ENCODE measurements at regions not wholly inside any gene's neighbourhood (a gene's known extent, or its start where the extent isn't known, plus 50 kb on each side); places are given as distances from the start of the nearest gene placed in this dataset.

DNA sequence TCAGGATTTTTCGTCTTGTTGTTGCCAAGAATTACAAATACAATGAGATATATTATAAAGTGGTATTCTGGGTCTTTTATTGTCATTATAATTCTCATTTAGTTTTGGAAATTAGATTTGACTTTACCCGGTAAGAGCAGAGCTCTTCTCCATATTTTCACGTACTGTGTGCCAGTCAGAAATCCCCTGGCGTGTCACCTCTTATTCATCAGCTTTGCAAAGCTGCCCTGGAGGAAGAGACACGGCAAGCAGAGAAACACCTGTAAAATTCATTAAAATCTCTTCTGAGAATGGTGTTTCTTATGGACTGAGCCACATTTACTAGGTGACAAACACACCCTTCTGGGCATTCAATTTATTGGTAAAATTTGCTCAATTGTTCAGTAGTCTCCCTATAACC lies 440.4 kb downstream of the HINT1 start:
- Histone ChIP-seq H3K9ac (no peak overlapping the region), H3K4me3 (ENCODE audit: low read depth in 2 of 2, low read length in 1 of 2) (no peak overlapping the region), H3K4me1 (ENCODE audit: control insufficient read depth in 1 of 2, insufficient read depth in 2 of 2, low read depth in 1 of 2, low read length in 1 of 2) (no peaks in the 10 kb centered on the region), H3K27ac (ENCODE audit: low read depth in 2 of 2, low read length in 1 of 2) (no peak overlapping the region), H2AFZ (ENCODE audit: low read depth) (no peak overlapping the region), H3K9me2 (no peaks in the 10 kb centered on the region), H3K4me2 (no peak overlapping the region), H3F3A (replicated peaks; ENCODE audit: insufficient read depth) (no peaks in the 10 kb centered on the region), H3K36me3 (replicated peaks in 1 of 2; ENCODE audit: control insufficient read depth in 1 of 2, insufficient read depth in 2 of 2, low read length in 1 of 2) (no peaks in the 10 kb centered on the region), H3K79me2 (ENCODE audit: insufficient read depth) (no peaks in the 10 kb centered on the region), H3K27me3 (ENCODE audit: insufficient read depth) (no peaks in the 10 kb centered on the region), H3K9me3 (no peaks in the 10 kb centered on the region), H4K20me1 (ENCODE audit: insufficient read depth) (no peaks in the 10 kb centered on the region)
- ChIA-PET POLR2A (no interaction called here), CTCF (interaction anchor here (1.4 kb wide), 1 partner anchor 526 kb away, joined by 3 read pairs; no protein-coding TSS in a partner anchor)
- TF ChIP-seq, protein P1, sequence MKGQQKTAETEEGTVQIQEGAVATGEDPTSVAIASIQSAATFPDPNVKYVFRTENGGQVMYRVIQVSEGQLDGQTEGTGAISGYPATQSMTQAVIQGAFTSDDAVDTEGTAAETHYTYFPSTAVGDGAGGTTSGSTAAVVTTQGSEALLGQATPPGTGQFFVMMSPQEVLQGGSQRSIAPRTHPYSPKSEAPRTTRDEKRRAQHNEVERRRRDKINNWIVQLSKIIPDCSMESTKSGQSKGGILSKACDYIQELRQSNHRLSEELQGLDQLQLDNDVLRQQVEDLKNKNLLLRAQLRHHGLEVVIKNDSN (IDR thresholded peaks at IDR 0.05; ENCODE audit: borderline replicate concordance, low read depth), result no peak
- no peak for TF ChIP-seq SMC3 (IDR thresholded peaks at IDR 0.05; ENCODE audit: low read depth, low read length)
- TF ChIP-seq ELF1 (IDR thresholded peaks at IDR 0.05), result no peak
- no peak for TF ChIP-seq NFIC (IDR thresholded peaks at IDR 0.05; ENCODE audit: borderline replicate concordance)
- TF ChIP-seq EP300 (IDR thresholded peaks at IDR 0.05; ENCODE audit: borderline replicate concordance in 1 of 2, low read depth in 1 of 2, low read length in 1 of 2), result no peak
- no peak for TF ChIP-seq RXRA (IDR thresholded peaks at IDR 0.05; ENCODE audit: borderline replicate concordance, low read depth)
- no peak for TF ChIP-seq POLR2AphosphoS5 (IDR thresholded peaks at IDR 0.05; ENCODE audit: low read depth, low read length)
- no peak for TF ChIP-seq MXI1 (IDR thresholded peaks at IDR 0.05; ENCODE audit: low read depth, low read length)
- no peak for TF ChIP-seq EZH2phosphoT487 (IDR thresholded peaks at IDR 0.05; ENCODE audit: borderline replicate concordance, low read depth)
- TF ChIP-seq, protein P2, sequence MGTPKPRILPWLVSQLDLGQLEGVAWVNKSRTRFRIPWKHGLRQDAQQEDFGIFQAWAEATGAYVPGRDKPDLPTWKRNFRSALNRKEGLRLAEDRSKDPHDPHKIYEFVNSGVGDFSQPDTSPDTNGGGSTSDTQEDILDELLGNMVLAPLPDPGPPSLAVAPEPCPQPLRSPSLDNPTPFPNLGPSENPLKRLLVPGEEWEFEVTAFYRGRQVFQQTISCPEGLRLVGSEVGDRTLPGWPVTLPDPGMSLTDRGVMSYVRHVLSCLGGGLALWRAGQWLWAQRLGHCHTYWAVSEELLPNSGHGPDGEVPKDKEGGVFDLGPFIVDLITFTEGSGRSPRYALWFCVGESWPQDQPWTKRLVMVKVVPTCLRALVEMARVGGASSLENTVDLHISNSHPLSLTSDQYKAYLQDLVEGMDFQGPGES (IDR thresholded peaks at IDR 0.05; ENCODE audit: low read depth, low read length), result no peak
- no peak for TF ChIP-seq YY1 (IDR thresholded peaks at IDR 0.05; ENCODE audit: low read depth)
- TF ChIP-seq, protein P3, sequence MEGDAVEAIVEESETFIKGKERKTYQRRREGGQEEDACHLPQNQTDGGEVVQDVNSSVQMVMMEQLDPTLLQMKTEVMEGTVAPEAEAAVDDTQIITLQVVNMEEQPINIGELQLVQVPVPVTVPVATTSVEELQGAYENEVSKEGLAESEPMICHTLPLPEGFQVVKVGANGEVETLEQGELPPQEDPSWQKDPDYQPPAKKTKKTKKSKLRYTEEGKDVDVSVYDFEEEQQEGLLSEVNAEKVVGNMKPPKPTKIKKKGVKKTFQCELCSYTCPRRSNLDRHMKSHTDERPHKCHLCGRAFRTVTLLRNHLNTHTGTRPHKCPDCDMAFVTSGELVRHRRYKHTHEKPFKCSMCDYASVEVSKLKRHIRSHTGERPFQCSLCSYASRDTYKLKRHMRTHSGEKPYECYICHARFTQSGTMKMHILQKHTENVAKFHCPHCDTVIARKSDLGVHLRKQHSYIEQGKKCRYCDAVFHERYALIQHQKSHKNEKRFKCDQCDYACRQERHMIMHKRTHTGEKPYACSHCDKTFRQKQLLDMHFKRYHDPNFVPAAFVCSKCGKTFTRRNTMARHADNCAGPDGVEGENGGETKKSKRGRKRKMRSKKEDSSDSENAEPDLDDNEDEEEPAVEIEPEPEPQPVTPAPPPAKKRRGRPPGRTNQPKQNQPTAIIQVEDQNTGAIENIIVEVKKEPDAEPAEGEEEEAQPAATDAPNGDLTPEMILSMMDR (IDR thresholded peaks at IDR 0.05), result no peak
- no peak for TF ChIP-seq TEAD4 (IDR thresholded peaks at IDR 0.05; ENCODE audit: borderline replicate concordance, insufficient read depth)
- TF ChIP-seq, protein P4, sequence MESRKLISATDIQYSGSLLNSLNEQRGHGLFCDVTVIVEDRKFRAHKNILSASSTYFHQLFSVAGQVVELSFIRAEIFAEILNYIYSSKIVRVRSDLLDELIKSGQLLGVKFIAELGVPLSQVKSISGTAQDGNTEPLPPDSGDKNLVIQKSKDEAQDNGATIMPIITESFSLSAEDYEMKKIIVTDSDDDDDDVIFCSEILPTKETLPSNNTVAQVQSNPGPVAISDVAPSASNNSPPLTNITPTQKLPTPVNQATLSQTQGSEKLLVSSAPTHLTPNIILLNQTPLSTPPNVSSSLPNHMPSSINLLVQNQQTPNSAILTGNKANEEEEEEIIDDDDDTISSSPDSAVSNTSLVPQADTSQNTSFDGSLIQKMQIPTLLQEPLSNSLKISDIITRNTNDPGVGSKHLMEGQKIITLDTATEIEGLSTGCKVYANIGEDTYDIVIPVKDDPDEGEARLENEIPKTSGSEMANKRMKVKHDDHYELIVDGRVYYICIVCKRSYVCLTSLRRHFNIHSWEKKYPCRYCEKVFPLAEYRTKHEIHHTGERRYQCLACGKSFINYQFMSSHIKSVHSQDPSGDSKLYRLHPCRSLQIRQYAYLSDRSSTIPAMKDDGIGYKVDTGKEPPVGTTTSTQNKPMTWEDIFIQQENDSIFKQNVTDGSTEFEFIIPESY (IDR thresholded peaks at IDR 0.05; ENCODE audit: borderline replicate concordance, low read depth), result no peak
- TF ChIP-seq, protein P5, sequence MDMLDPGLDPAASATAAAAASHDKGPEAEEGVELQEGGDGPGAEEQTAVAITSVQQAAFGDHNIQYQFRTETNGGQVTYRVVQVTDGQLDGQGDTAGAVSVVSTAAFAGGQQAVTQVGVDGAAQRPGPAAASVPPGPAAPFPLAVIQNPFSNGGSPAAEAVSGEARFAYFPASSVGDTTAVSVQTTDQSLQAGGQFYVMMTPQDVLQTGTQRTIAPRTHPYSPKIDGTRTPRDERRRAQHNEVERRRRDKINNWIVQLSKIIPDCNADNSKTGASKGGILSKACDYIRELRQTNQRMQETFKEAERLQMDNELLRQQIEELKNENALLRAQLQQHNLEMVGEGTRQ (IDR thresholded peaks at IDR 0.05; ENCODE audit: borderline replicate concordance, low read depth, low read length), result no peak
- no peak for TF ChIP-seq MEF2A (IDR thresholded peaks at IDR 0.05; ENCODE audit: borderline replicate concordance, low read depth)
- TF ChIP-seq, protein P6, sequence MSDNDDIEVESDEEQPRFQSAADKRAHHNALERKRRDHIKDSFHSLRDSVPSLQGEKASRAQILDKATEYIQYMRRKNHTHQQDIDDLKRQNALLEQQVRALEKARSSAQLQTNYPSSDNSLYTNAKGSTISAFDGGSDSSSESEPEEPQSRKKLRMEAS (IDR thresholded peaks at IDR 0.05; ENCODE audit: low read depth), result no peak
- TF ChIP-seq NRF1 (IDR thresholded peaks at IDR 0.05; ENCODE audit: low read depth, low read length), result no peak
- WGBS (ENCODE audit: low lambda C conversion rate), result 12% methylated on average over 5 of the region's 5 CpGs
- no peak for DNase-seq
